GM12891 (cell line): ENCODE measurements at regions not wholly inside any gene's neighbourhood (a gene's known extent, or its start where the extent isn't known, plus 50 kb on each side); places are given as distances from the start of the nearest gene placed in this dataset.

Experiments
- POLR2A ChIP-seq: IDR thresholded peaks from 2 replicates; pipeline ENCODE4 v1.6.1; 2011; ENCODE audit warnings: low read depth, low read length, control low read depth
- POLR2AphosphoS5 ChIP-seq: IDR thresholded peaks from 2 replicates; pipeline ENCODE4 v1.6.1; 2011; ENCODE audit warnings: low read depth, low read length, control low read depth
- SPI1 ChIP-seq: IDR thresholded peaks from 2 replicates; pipeline ENCODE4 v1.6.1; 2011; ENCODE audit warnings: low read depth, low read length, control low read depth
- TAF1 ChIP-seq: IDR thresholded peaks from 2 replicates; pipeline ENCODE4 v1.6.1; 2011; ENCODE audit warnings: low read depth, low read length, control low read depth

DNA sequence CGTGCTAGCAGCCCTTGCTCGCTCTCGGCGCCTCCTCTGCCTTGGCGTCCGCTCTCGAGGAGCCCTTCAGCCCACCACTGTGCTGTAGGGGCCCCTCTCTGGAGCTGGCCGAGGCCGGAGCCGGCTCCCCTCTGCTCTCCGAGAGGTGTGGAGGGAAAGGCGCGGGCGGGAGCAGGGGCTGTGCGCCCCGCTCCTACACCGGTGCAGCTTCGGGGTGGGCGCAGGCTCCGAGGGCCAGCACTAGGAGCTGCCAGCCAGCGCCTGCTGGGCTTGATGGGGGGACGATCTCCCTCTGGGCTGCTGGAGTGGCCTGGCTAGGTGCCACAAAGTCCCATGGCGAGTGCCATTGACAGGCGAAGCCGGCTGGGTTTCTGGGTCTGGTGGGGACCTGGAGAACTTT lies 365.5 kb downstream of the SLITRK1 start:
- no peak for TF ChIP-seq POLR2AphosphoS5
- no peak for TF ChIP-seq POLR2A
- no peak for TF ChIP-seq TAF1
- no peak for TF ChIP-seq SPI1
